ENCODE measurements at regions not wholly inside any gene's neighbourhood (a gene's known extent, or its start where the extent isn't known, plus 50 kb on each side); places are given as distances from the start of the nearest gene placed in this dataset.

DNA sequence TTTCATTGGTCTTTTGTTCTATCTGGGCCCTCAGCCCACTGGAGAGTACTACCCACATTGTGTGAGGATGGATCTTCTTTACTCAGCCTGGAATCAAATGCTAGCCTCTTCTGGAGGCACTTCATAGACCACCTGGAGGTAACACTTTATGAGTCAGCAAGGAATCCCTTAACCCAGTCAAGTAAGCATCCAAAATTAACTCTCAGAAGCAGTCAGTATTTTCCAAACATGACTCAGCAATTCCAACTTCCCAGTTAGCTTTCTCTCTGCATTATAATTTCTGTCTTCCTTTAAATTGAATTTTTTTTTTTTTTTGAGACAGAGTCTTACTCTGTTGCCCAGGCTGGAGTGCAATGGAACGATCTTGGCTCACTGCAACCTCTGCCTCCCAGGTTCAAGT lies 142.7 kb downstream of the ACKR3 start (continued):
- no peak for TF ChIP-seq HOXB6 (CRISPR knock-in tag; IDR thresholded peaks at IDR 0.05; ENCODE audit: borderline replicate concordance)
- no peak for TF ChIP-seq ZNF449 (CRISPR knock-in tag; IDR thresholded peaks at IDR 0.05)
- no peak for TF ChIP-seq ADNP (tag; IDR thresholded peaks at IDR 0.05)
- no peak for TF ChIP-seq FOXK2 (conservative IDR thresholded peaks at IDR 0.05 in 1 of 2, IDR thresholded peaks at IDR 0.05 in 1 of 2; ENCODE audit: low read depth in 2 of 2)
- no peak for TF ChIP-seq ARHGAP35 (IDR thresholded peaks at IDR 0.05; ENCODE audit: partially characterized antibody)
- TF ChIP-seq MTA2 (IDR thresholded peaks at IDR 0.05; ENCODE audit: low read depth), result no peak
- TF ChIP-seq HDGF (IDR thresholded peaks at IDR 0.05), result no peak
- no peak for TF ChIP-seq RBM39 (optimal IDR thresholded peaks at IDR 0.05; ENCODE audit: low read depth, low read length)
- TF ChIP-seq MAFF (IDR thresholded peaks at IDR 0.05; ENCODE audit: low read length), result peak; percentile 62; the same call in 1 of the 2 replicates

DNA sequence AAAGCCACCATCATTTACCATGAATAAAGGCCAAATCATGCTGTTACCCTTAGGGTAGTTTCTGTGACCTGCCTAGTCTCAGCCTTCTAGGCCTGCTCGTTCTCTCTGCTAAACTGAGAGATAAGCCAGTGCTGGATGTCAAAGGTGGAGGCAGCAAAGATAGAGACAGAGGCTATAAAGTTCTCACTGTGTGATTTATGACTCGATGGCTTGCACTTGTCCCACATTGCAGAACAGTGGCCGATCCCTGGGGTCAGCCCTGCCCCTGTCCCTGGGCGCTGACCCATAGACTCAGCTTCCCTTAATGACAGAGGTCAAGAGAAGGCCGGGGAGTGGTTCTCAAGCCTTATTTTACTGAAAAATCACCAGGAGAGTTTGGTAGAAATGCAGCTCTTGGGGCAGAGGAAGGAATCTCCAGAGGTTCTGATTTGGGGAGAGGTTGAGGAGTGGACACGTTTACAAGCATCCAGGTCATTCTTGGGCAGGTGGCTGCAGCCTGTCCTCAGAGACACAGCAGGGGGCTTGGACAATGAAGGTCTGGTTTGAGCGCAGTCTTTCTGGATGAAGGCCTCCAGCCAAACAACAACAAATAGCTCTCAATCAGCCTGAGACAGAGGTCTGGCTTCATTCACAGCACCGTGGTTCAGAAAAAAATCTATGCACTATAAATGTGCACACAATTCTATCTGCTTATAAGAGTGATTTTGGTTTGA lies 143.5 kb downstream of the ACKR3 start:
- Histone ChIP-seq H3K27ac (ENCODE audit: extremely low read depth, low read depth, low read length) (no peak overlapping the region), H3K4me1 (replicated peaks in 1 of 2; ENCODE audit: control insufficient read depth in 2 of 2, insufficient read depth in 2 of 2, low read length in 2 of 2) (no peaks in the 10 kb centered on the region), H3K9ac (ENCODE audit: insufficient read depth in 1 of 2, low read depth in 2 of 2, low read length in 2 of 2) (no peak overlapping the region), H3K79me2 (ENCODE audit: control insufficient read depth, insufficient read depth, low read length) (no peaks in the 10 kb centered on the region), H3K36me3 (ENCODE audit: control insufficient read depth, insufficient read depth, low read length) (no peaks in the 10 kb centered on the region), H4K20me1 (replicated peaks; ENCODE audit: control insufficient read depth, insufficient read depth, low read length) (no peaks in the 10 kb centered on the region), H3K4me2 (ENCODE audit: insufficient read depth, low read length) (no peak overlapping the region), H3K4me3 (no peak overlapping the region), H3K9me3 (replicated peaks; ENCODE audit: control insufficient read depth, insufficient read depth, low read depth, low read length) (no peaks in the 10 kb centered on the region), H2AFZ (ENCODE audit: low read depth, low read length) (no peak overlapping the region), H3K27me3 (ENCODE audit: control insufficient read depth in 2 of 2, insufficient read depth in 2 of 2, low read length in 2 of 2) (peaks cover 0 to 26% of the 10 kb centered on the region in 2 experiments; a peak in 3 of 5 replicates), H3K9me1 (ENCODE audit: control insufficient read depth, insufficient read depth, low read length) (no peaks in the 10 kb centered on the region)
- POLR2A ChIA-PET, result interaction anchor here (0.8 kb wide), 1 partner anchor 10 kb away, joined by 3 read pairs; no protein-coding TSS in a partner anchor
- DNase-seq (ENCODE audit: extremely low read depth in 1 of 4, low spot score in 3 of 4) (no peak), ATAC-seq (no peak), FAIRE-seq (no peak)
- in situ Hi-C loops (cut with MboI), result no loop called here
- 0% methylated on average over 7 of the region's 8 CpGs for WGBS (ENCODE audit: insufficient coverage, low coverage, missing lambda C conversion rate)
- intact Hi-C loops (cut with micrococcal nuclease), result no loop called here
- CTCF ChIA-PET (ENCODE audit: low intra/inter-chr PET ratio), result no interaction called here
- BruUV-seq (replicated peaks), result no TSS peak
- no peak for TF ChIP-seq ZC3H4 (CRISPR knock-in tag; IDR thresholded peaks at IDR 0.05; ENCODE audit: borderline replicate concordance)
- TF ChIP-seq ZNF551 (CRISPR knock-in tag; IDR thresholded peaks at IDR 0.05), result no peak
- no peak for TF ChIP-seq ZNF512 (tag; IDR thresholded peaks at IDR 0.05)
- TF ChIP-seq ZNF445 (CRISPR knock-in tag; IDR thresholded peaks at IDR 0.05; ENCODE audit: low read depth), result no peak
- TF ChIP-seq ZNF644 (tag; IDR thresholded peaks at IDR 0.05; ENCODE audit: low read depth), result no peak
- no peak for TF ChIP-seq PHF20 (IDR thresholded peaks at IDR 0.05; ENCODE audit: partially characterized antibody)
- no peak for TF ChIP-seq POLR2A (conservative IDR thresholded peaks at IDR 0.05)
- no peak for TF ChIP-seq NCOA6 (IDR thresholded peaks at IDR 0.05)
- TF ChIP-seq MEF2D (tag; conservative IDR thresholded peaks at IDR 0.05; ENCODE audit: low read depth), result no peak
- TF ChIP-seq MYBL2 (IDR thresholded peaks at IDR 0.05; ENCODE audit: low read depth), result no peak
- no peak for TF ChIP-seq MYBL2 (CRISPR knock-in tag; IDR thresholded peaks at IDR 0.05; ENCODE audit: borderline replicate concordance)
- no peak for TF ChIP-seq SPI1 (IDR thresholded peaks at IDR 0.05; ENCODE audit: borderline replicate concordance, low read depth, low read length)

Measured in K562 (cell line).